ENCODE measurements at regions not wholly inside any gene's neighbourhood (a gene's known extent, or its start where the extent isn't known, plus 50 kb on each side); places are given as distances from the start of the nearest gene placed in this dataset.

- TF ChIP-seq POLR2A (IDR thresholded peaks at IDR 0.05; ENCODE audit: low read depth, low read length) = no peak
- no peak for TF ChIP-seq POLR2AphosphoS5 (IDR thresholded peaks at IDR 0.05; ENCODE audit: low read depth, low read length)
- TF ChIP-seq TAF1 (IDR thresholded peaks at IDR 0.05; ENCODE audit: borderline replicate concordance, low read depth, low read length) = no peak
Observed at GRCh38 chr3:152079980-152080379, 188.7 kb upstream of the MBNL1 start.
